CD4-positive, CD25-positive, alpha-beta regulatory T cell (primary cell): ENCODE measurements at regions not wholly inside any gene's neighbourhood (a gene's known extent, or its start where the extent isn't known, plus 50 kb on each side); places are given as distances from the start of the nearest gene placed in this dataset.
"Not testable (repeated sequence)": the region's sequence is repeated elsewhere in the genome, so short reads cannot be mapped to it uniquely, and the experiment has no call there.

Experiments used
- ATAC-seq, 2 donors: fragments of 150-1000 bp; cut with Tn5 transposase; one replicate each; pipeline ENCODE4 v1.10.0; 2021; ENCODE audit warnings: low read depth in 2 of 2, moderate number of reproducible peaks in 2 of 2, moderate library complexity in 1 of 2
- DNase-seq, 3 donors: peaks; one replicate each; pipeline versions ENCODE4 v3.0.0 to v3.0.0-alpha.2; 2012 to 2022; ENCODE audit warnings: mixed read lengths in 1 of 3
- H3K27ac ChIP-seq: one replicate; pipeline ENCODE4 v1.7.0; 2013; ENCODE audit warnings: mild to moderate bottlenecking, low read length; ENCODE audit not compliant: insufficient read depth, poor library complexity, severe bottlenecking
- H3K27me3 ChIP-seq: one replicate; pipeline ENCODE4 v1.7.0; 2013; ENCODE audit warnings: low read length; ENCODE audit not compliant: control insufficient read depth, insufficient read depth
- H3K36me3 ChIP-seq: one replicate; pipeline ENCODE4 v1.7.0; 2013; ENCODE audit warnings: mild to moderate bottlenecking, low read length, moderate library complexity; ENCODE audit not compliant: control insufficient read depth, insufficient read depth
- H3K4me1 ChIP-seq: 2 replicates; pipeline ENCODE4 v1.7.0; 2013; ENCODE audit warnings: mild to moderate bottlenecking, low read length; ENCODE audit not compliant: insufficient read depth, control insufficient read depth, poor library complexity, severe bottlenecking
- H3K4me3 ChIP-seq: one replicate; pipeline ENCODE4 v1.7.0; 2013; ENCODE audit warnings: low read depth, mild to moderate bottlenecking, low read length, moderate library complexity
- H3K9me3 ChIP-seq, 2 experiments: 1 replicate in 1 of 2; 2 replicates in 1 of 2; pipeline ENCODE4 v1.7.0; 2013; ENCODE audit warnings: low read length in 2 of 2, mild to moderate bottlenecking in 1 of 2, moderate library complexity in 1 of 2; ENCODE audit not compliant: control insufficient read depth in 2 of 2
- H3K27ac Mint-ChIP-seq, 3 donors: one replicate each; pipeline ENCODE4 v1.8.0; 2020 to 2022; ENCODE audit warnings: mild to moderate bottlenecking in 3 of 3, mixed read lengths in 3 of 3, moderate library complexity in 2 of 3
- H3K27me3 Mint-ChIP-seq: one replicate; pipeline ENCODE4 v1.8.0; 2022; ENCODE audit warnings: mild to moderate bottlenecking, mixed read lengths
- H3K36me3 Mint-ChIP-seq: one replicate; pipeline ENCODE4 v1.8.0; 2020; ENCODE audit warnings: mixed read lengths
- H3K4me1 Mint-ChIP-seq, 4 donors: one replicate each; pipeline ENCODE4 v1.8.0; 2020 to 2022; ENCODE audit warnings: mixed read lengths in 4 of 4, mild to moderate bottlenecking in 1 of 4
- H3K4me3 Mint-ChIP-seq, 4 donors: one replicate each; pipeline ENCODE4 v1.8.0; 2020 to 2022; ENCODE audit warnings: mild to moderate bottlenecking in 4 of 4, mixed read lengths in 4 of 4, moderate library complexity in 3 of 4
- H3K9me3 Mint-ChIP-seq, 7 donors: one replicate each; pipeline ENCODE4 v1.8.0; 2020 to 2022; ENCODE audit warnings: mixed read lengths in 7 of 7, mild to moderate bottlenecking in 3 of 7, moderate library complexity in 2 of 7

GRCh38 chr12:80001562-80001961, 66.7 kb upstream of the PPP1R12A start:
- DNase-seq (no peak), ATAC-seq (no peak)
- Histone ChIP-seq H3K36me3 (no peaks in the 10 kb centered on the region), H3K4me1 (no peaks in the 10 kb centered on the region), H3K9me3 (no peaks in the 10 kb centered on the region), H3K27me3 (no peaks in the 10 kb centered on the region), H3K27ac (no peak overlapping the region), H3K4me3 (no peak overlapping the region)
- no peak overlapping the region for H3K4me3 Mint-ChIP-seq
- no peak overlapping the region for H3K27ac Mint-ChIP-seq
- no peaks in the 10 kb centered on the region for H3K9me3 Mint-ChIP-seq
- H3K27me3 Mint-ChIP-seq = no peaks in the 10 kb centered on the region
- no peaks in the 10 kb centered on the region for H3K4me1 Mint-ChIP-seq
- H3K36me3 Mint-ChIP-seq = no peaks in the 10 kb centered on the region

GRCh38 chr12:80000831-80001230, 65.9 kb upstream of the PPP1R12A start:
- no peak for DNase-seq
- no peaks in the 10 kb centered on the region for H3K36me3 ChIP-seq

GRCh38 chr12:79998554-79998953, 63.7 kb upstream of the PPP1R12A start:
- Histone ChIP-seq H3K4me3 (no peak overlapping the region), H3K4me1 (no peaks in the 10 kb centered on the region), H3K9me3 (no peaks in the 10 kb centered on the region), H3K27me3 (no peaks in the 10 kb centered on the region), H3K27ac (no peak overlapping the region), H3K36me3 (no peaks in the 10 kb centered on the region)
- H3K9me3 Mint-ChIP-seq = peaks cover 0 to 1% (median 0%) of the 10 kb centered on the region in 7 donors
- H3K36me3 Mint-ChIP-seq = no peaks in the 10 kb centered on the region
- H3K4me1 Mint-ChIP-seq = no peaks in the 10 kb centered on the region
- peak overlapping the region in 1 of 3 donors; percentile 28 for H3K27ac Mint-ChIP-seq
- no peak overlapping the region for H3K4me3 Mint-ChIP-seq
- ATAC-seq = no peak
- DNase-seq = no peak
- H3K27me3 Mint-ChIP-seq = peaks cover 6% of the 10 kb centered on the region

More at GRCh38 chr12:80000831-80001230, 65.9 kb upstream of the PPP1R12A start:
- H3K27ac ChIP-seq = no peak overlapping the region
- Mint-ChIP-seq H3K27me3 (peaks cover 2% of the 10 kb centered on the region), H3K27ac (no peak overlapping the region), H3K9me3 (peaks cover 0 to 1% (median 0%) of the 10 kb centered on the region in 7 donors), H3K36me3 (no peaks in the 10 kb centered on the region), H3K4me1 (no peaks in the 10 kb centered on the region), H3K4me3 (no peak overlapping the region)
- H3K27me3 ChIP-seq = no peaks in the 10 kb centered on the region
- H3K9me3 ChIP-seq = no peaks in the 10 kb centered on the region
- ATAC-seq = no peak
- no peak overlapping the region for H3K4me3 ChIP-seq
- H3K4me1 ChIP-seq = no peaks in the 10 kb centered on the region

- no peaks in the 10 kb centered on the region for H3K36me3 ChIP-seq
- no peaks in the 10 kb centered on the region for H3K4me1 Mint-ChIP-seq
- no peak overlapping the region for H3K27ac Mint-ChIP-seq
- no peaks in the 10 kb centered on the region for H3K4me1 ChIP-seq
- no peaks in the 10 kb centered on the region for H3K9me3 ChIP-seq
- no peaks in the 10 kb centered on the region for H3K36me3 Mint-ChIP-seq
- H3K27ac ChIP-seq = no peak overlapping the region
- ATAC-seq (no peak), DNase-seq (no peak)
- H3K27me3 ChIP-seq = no peaks in the 10 kb centered on the region
- no peak overlapping the region for H3K4me3 ChIP-seq
- H3K27me3 Mint-ChIP-seq = peaks cover 6% of the 10 kb centered on the region
- peaks cover 0 to 1% (median 0%) of the 10 kb centered on the region in 7 donors for H3K9me3 Mint-ChIP-seq
- H3K4me3 Mint-ChIP-seq = no peak overlapping the region
Observed at GRCh38 chr12:79997096-79997791, 62.3 kb upstream of the PPP1R12A start.

GRCh38 chr12:79995385-79996084, 60.6 kb upstream of the PPP1R12A start:
- H3K36me3 Mint-ChIP-seq, DNase-seq, H3K36me3 ChIP-seq, H3K9me3 Mint-ChIP-seq, H3K4me1 ChIP-seq, H3K4me3 ChIP-seq, H3K9me3 ChIP-seq, H3K4me3 Mint-ChIP-seq, H3K27me3 Mint-ChIP-seq, H3K27ac ChIP-seq, H3K27me3 ChIP-seq, H3K27ac Mint-ChIP-seq, ATAC-seq, H3K4me1 Mint-ChIP-seq: not testable (repeated sequence)

GRCh38 chr12:79993106-79993862, 58.4 kb upstream of the PPP1R12A start:
- ATAC-seq = no peak
- Histone ChIP-seq H3K9me3 (no peaks in the 10 kb centered on the region), H3K4me1 (no peaks in the 10 kb centered on the region), H3K27ac (no peak overlapping the region), H3K36me3 (no peaks in the 10 kb centered on the region), H3K27me3 (no peaks in the 10 kb centered on the region), H3K4me3 (no peak overlapping the region)
- Mint-ChIP-seq H3K36me3 (no peaks in the 10 kb centered on the region), H3K9me3 (peaks cover 0 to 1% (median 0%) of the 10 kb centered on the region in 7 donors), H3K4me3 (no peak overlapping the region), H3K27me3 (peaks cover 6% of the 10 kb centered on the region), H3K27ac (no peak overlapping the region), H3K4me1 (no peaks in the 10 kb centered on the region)
- DNase-seq = no peak

GRCh38 chr12:79991586-79991985, 56.7 kb upstream of the PPP1R12A start:
- H3K9me3 ChIP-seq = no peaks in the 10 kb centered on the region
- H3K4me1 Mint-ChIP-seq = no peaks in the 10 kb centered on the region
- H3K4me3 Mint-ChIP-seq = no peak overlapping the region
- H3K27ac Mint-ChIP-seq = no peak overlapping the region
- no peak overlapping the region for H3K4me3 ChIP-seq
- H3K9me3 Mint-ChIP-seq = peaks cover 0 to 4% (median 0%) of the 10 kb centered on the region in 7 donors
- ATAC-seq (no peak), DNase-seq (no peak)
- H3K36me3 ChIP-seq = no peaks in the 10 kb centered on the region
- no peaks in the 10 kb centered on the region for H3K4me1 ChIP-seq
- H3K36me3 Mint-ChIP-seq = no peaks in the 10 kb centered on the region
- peaks cover 12% of the 10 kb centered on the region for H3K27me3 Mint-ChIP-seq
- no peak overlapping the region for H3K27ac ChIP-seq
- no peaks in the 10 kb centered on the region for H3K27me3 ChIP-seq
